HG03521 (cell line): ENCODE measurements at regions not wholly inside any gene's neighbourhood (a gene's known extent, or its start where the extent isn't known, plus 50 kb on each side); places are given as distances from the start of the nearest gene placed in this dataset.
"Not testable (repeated sequence)": the region's sequence is repeated elsewhere in the genome, so short reads cannot be mapped to it uniquely, and the experiment has no call there.

ENCODE experiments used
- ATAC-seq: cut with Tn5 transposase; IDR thresholded peaks from one replicate; pipeline ENCODE4 v1.9.1; 2021; ENCODE audit warnings: mild to moderate bottlenecking, moderate library complexity; ENCODE audit not compliant: unreplicated experiment

- ATAC-seq = no peak
Observed at GRCh38 chr12:74595696-74596095, 58.1 kb downstream of the ATXN7L3B start.

- ATAC-seq = no peak
Observed at GRCh38 chr12:74598819-74599218, 61.2 kb downstream of the ATXN7L3B start.

DNA sequence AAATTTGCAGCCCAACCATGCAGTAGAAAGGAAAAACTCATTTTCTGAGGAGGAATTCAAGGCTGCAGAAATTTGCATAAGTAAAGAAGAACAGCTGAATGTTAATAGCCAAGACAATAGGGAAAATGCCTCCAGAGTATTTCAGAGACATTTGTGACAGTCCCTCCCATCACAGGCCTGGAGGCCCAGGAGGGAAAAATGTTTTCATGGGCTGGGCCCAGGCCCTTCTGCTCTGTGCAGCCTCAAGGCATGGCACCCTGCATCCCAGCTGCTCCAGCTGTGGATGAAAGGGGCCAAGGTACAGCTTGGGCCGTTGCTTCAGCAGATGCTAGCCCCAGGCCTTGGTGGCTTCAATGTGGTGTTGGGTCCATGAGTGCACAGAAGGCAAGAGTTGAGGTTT is 62.3 kb downstream of the ATXN7L3B start:
- no peak for ATAC-seq

DNA sequence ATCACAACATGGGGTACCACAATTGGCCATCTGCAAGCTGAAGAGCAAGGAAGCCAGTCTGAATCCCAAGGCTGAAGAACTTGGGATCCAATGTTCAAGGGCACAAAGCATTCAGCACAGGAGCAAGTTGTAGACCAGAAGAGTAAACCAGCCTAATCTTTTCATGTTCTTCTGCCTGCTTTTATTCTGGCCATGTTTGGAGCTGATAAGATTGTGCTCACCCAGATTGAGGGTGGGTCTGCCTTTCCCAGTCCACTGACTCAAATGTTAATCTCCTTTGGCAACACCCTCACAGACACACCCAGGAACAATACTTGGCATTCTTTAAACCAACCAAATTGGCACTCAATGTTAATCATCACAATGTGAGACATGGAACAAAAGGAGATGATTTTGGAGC is 63.2 kb downstream of the ATXN7L3B start:
- ATAC-seq = not testable (repeated sequence)

GRCh38 chr12:74602881-74603672 is 65.4 kb downstream of the ATXN7L3B start:
- no peak for ATAC-seq

GRCh38 chr12:74608231-74608775 is 70.7 kb downstream of the ATXN7L3B start:
- ATAC-seq = no peak

DNA sequence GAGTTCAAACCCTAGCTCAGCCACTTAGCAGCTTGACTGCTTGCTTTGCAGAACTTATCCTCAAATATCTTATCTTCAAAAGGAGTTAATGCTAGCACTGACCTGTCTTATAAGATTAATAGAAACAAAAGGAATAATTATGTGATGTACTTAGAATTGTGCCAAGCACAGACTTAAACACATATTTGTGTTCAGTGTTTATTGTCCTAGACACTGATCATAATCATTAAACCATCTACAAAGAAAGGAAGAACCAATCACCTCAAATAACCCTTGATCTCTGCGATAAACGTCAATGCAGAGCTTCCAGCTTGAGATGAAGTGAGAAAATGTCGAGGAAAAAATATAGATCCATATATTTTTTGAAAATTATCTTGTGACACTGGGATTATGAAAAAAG is 73.1 kb downstream of the ATXN7L3B start:
- no peak for ATAC-seq

DNA sequence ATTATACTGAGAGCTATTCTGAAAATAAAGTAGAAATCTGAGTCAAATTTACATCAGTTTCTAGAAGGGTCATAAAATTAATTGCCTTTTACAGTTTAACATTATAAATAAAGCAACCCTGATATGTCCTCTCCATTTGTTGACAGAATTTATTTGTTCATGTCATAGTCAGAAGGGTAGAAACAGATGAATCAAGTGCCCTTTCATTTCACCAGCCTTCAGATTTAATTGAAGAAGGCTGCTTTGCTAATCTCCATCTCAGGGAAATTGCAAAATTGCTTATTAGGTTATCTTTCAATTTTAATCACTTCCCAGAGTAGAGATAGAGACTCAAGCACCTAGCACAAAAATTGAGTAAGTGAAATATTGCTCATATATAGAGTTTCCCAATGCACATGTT is 76.8 kb downstream of the ATXN7L3B start:
- no peak for ATAC-seq

DNA sequence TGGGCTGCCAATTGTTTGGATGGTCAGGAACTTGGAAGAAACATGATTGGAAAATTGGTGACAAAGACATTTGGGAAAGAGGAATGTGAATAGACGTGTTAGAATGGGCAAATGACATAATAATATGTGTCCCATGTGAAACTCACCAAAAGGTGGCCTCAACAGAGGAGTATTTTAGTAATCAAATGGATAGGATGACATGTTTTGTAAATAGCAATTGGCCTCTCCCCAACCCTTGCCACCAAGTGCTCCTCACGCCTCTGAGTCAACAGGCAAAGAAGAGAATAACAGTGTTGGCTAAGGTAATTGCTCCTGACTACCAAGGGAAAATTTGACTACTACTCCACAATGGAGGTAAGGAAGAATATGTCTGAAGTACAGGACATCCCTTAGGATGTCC is 81.4 kb downstream of the ATXN7L3B start:
- no peak for ATAC-seq

DNA sequence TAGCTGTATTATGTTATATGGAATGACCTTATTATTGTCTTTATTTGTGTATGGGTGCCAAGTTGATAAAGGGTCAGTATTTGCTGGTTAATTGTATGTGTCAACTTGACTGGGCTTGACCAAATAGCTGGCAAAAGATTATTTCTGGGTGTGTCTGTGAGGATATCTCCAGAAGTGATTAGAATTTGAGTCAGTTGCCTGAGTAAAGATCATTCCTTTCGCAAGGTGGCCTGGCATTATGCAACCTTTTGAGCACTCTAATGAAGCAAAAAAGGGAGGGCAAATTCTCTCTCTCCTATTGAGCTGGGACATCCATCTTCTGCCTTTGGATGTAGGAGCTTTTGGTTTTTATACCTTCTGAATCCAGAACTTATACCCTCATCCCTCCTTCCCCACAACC is 82.2 kb downstream of the ATXN7L3B start:
- no peak for ATAC-seq

- ATAC-seq = no peak
Observed at GRCh38 chr12:74620921-74621320, 83.3 kb downstream of the ATXN7L3B start.

- no peak for ATAC-seq
Observed at GRCh38 chr12:74624201-74624600, 86.6 kb downstream of the ATXN7L3B start.

DNA sequence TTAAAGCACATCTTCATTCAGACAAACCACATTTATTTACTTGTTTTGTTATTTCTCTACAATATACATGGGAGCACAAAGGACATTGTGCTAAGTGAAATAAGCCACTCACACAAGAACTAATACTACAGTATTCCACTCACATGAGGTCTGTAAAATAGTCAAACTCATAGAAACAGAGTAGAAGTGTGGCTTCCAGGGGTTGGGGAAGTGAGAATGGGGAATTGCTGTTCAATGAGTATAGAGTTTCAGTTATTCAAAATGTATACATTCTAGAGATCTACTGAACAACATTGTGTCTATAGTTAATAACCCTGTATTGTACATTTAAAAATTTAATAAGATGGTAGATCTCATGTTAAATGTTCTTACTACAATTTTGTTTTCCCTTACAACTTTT is 88.8 kb downstream of the ATXN7L3B start:
- peak; percentile 69 for ATAC-seq

DNA sequence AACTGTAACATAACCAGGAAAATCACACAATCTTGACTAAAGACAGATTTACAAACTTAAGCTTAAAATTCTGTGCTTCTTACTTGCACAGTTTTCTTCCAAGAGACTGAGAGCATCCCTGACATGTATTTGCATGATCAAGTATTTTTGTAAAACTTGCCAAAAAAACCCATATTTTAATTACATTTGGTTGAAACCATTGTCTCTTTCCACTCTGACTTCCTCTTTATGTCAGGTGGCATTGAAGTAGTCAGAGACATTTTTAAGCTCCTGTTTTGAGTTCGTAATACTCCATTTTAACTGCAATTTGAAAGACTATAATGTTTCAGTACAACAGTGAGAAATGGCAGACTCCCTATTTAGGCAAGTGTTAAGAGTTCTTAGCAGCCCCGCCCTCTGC is 103.6 kb downstream of the ATXN7L3B start:
- ATAC-seq = no peak

DNA sequence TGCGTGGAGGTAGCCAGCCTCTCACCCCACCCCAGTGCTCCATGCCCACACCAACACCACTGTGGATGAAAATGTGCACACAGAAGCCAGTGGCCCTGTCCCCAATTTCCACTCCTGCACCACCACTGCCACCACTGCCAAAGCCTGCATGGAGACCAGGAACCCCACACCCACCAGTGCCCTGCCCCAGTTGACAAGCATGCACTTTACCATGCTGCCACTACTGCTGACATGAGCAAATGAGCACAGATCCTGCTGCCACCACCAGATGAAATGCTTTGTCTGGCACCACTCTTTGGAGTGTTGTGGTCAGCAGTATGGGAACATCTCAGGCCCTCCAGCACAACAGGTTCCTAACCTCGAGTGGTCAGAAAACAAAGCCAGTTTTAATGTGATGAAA is 104.1 kb downstream of the ATXN7L3B start:
- no peak for ATAC-seq

- ATAC-seq = no peak
Observed at GRCh38 chr12:74644681-74645080, 107.0 kb downstream of the ATXN7L3B start.

DNA sequence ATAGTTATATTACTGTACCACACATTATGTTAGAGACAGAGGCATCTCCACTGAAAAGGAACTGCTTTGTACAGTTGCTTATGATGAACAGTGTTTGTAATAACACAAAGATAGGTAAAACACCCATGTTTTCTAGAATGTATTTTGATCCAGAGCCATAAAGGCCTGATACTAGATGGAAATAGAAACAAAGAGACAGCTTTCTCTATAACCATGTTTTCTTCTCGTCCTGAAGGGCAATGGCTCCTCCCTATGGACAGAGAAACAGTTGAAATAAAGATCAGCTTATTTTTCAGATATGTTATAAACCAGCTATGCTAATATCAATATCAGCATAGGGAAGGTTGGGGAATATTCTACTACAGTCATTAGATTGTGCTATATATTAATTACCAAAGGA is 109.2 kb downstream of the ATXN7L3B start:
- no peak for ATAC-seq

- no peak for ATAC-seq
Observed at GRCh38 chr12:74647256-74647655, 109.6 kb downstream of the ATXN7L3B start.

- ATAC-seq = no peak
Observed at GRCh38 chr12:74656251-74656650, 118.6 kb downstream of the ATXN7L3B start.

DNA sequence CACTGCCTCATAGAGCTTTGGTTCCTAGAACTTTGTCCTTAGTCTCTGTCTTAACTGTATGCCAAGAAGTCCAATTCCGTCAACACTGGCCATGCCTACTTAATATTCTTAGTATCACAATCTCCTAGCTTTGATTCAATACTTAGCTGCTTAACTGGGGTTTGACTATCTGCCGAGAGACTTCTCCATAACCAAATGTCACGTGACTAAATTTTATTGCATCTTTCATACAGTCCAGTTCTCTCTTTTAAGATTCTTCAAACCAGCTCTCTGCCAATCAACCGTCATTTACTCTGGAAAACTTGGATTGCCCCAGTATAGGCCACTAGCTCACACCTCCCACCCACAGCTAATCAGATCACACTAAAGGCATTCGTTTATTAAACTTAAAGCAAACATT is 122.8 kb downstream of the ATXN7L3B start:
- ATAC-seq = no peak

- ATAC-seq = no peak
Observed at GRCh38 chr12:74663958-74664357, 126.3 kb downstream of the ATXN7L3B start.

DNA sequence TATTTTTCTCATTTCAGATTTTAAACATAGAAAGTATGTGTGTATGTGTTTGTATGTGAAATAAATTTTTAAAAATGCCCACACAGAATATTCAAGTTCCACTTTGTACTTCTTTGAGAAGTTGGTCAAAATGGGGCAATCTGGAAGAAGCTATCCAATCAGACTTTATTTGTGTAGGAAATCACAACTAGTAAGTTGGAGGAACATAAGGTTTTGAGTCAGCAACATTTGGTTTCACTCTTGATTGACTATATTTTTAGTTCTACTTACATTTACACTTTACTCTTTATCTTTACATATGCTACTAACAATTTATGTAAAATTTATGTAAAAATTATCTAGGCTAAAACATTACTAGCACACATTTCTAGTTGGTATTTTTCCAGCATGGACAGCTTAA is 128.1 kb downstream of the ATXN7L3B start:
- ATAC-seq = no peak

DNA sequence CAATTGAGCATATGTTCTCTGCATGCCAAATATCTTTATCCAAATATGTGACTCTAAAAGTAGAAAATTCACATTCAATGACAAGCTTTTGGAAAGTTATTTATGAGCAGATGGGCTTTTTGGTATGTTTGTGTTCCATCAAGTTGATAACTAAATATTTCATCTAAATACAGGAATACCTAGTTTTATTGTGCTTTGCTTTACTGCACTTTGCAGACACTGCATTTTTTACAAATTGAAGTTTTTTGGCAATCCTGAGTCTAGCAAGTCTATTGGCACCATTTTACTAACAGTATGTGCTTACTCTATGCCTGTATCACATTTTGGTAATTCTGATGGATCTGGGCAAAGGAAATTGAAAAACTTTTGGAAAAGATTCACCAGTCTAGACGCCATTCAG is 133.8 kb downstream of the ATXN7L3B start:
- no peak for ATAC-seq
